Vagina (tissue), 2 donors: ENCODE measurements at regions not wholly inside any gene's neighbourhood (a gene's known extent, or its start where the extent isn't known, plus 50 kb on each side); places are given as distances from the start of the nearest gene placed in this dataset.

Experiments used
- CTCF ChIP-seq, 3 experiments: fragments of 450-650 bp in 2 of 3; fragments of 200-600 bp in 1 of 3; sonication (generic) in 1 of 3; IDR thresholded peaks; one replicate each; pipeline ENCODE4 v1.5.1; 2017 to 2019; ENCODE audit warnings: antibody characterized with exemption in 3 of 3, mild to moderate bottlenecking in 2 of 3, moderate library complexity in 2 of 3
- POLR2A ChIP-seq, 2 donors: fragments of 450-650 bp; IDR thresholded peaks; one replicate each; pipeline ENCODE4 v1.6.1; 2017; ENCODE audit warnings: antibody characterized with exemption in 2 of 2, mild to moderate bottlenecking in 2 of 2, moderate library complexity in 2 of 2
- POLR2AphosphoS5 ChIP-seq, 2 donors: sonication (generic); formaldehyde crosslinking; IDR thresholded peaks; one replicate each; pipeline ENCODE4 v1.9.0; 2017; ENCODE audit warnings: antibody characterized with exemption in 2 of 2, mild to moderate bottlenecking in 2 of 2, low read depth in 1 of 2; ENCODE audit not compliant: insufficient read depth in 1 of 2

DNA sequence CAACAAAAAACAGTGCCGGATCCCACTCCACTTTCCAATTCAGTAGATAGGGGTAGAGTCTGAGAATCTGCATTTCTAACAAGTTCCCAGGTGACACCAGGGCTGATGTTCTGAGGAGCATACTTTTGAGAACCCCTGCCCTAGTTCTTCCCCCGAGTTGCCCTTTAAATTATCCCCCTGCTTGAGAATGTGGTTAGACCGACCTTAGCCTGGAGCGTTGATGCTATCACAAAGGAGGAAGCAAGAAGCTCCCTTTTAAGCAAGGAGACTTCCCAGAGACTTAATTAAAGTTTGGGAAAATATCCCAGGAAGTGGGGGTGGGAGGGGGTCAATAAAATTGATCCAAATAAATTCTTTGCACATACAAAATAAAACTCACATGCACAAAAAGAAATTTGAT lies 485.9 kb downstream of the SMARCA1 start:
- no peak for TF ChIP-seq CTCF (IDR thresholded peaks at IDR 0.05)
- no peak for TF ChIP-seq POLR2A (IDR thresholded peaks at IDR 0.05)
- TF ChIP-seq POLR2AphosphoS5 (IDR thresholded peaks at IDR 0.05; ENCODE audit: insufficient read depth in 1 of 2, low read depth in 1 of 2): no peak
